GM12878 (cell line): ENCODE measurements at regions not wholly inside any gene's neighbourhood (a gene's known extent, or its start where the extent isn't known, plus 50 kb on each side); places are given as distances from the start of the nearest gene placed in this dataset.
A peak's percentile ranks its signal among the peaks of the same experiment; 100 is the strongest.

Source experiments
- ATAC-seq: fragments of 200-7000 bp; cut with Tn5 transposase; 3 replicates; pipeline ENCODE4 v1.9.1; 2020; ENCODE audit warnings: mild to moderate bottlenecking, moderate library complexity
- BruUV-seq: library from RNA; stranded (reverse); fragments of 400-500 nt; replicated peaks from 2 replicates; lab custom pipeline; 2021; lab: Mats Ljungman, UMichigan
- CTCF ChIA-PET: fragments of 300-600 bp; sonication (Branson Sonifier 250); formaldehyde crosslinking; extraction: SDS; loops from one replicate; lab custom pipeline; 2021; ENCODE audit warnings: inconsistent platforms; lab: Yijun Ruan, JAX
- POLR2A ChIA-PET: fragments of 350-600 bp; formaldehyde crosslinking; extraction: SDS; loops from one replicate; lab custom pipeline; 2021; ENCODE audit warnings: inconsistent platforms; lab: Charles Lee
- RAD21 ChIA-PET: fragments of 300-600 bp; sonication (Branson Sonifier 250); formaldehyde crosslinking; loops from one replicate; lab custom pipeline; 2023; ENCODE audit warnings: antibody characterized with exemption; ENCODE audit not compliant: unreplicated experiment; lab: Charles Lee
- SMC1A ChIA-PET: fragments of 300-600 bp; sonication (Branson Sonifier 250); formaldehyde crosslinking; loops from one replicate; lab custom pipeline; 2023; ENCODE audit not compliant: unreplicated experiment, uncharacterized antibody; lab: Charles Lee
- DNase-seq: peaks from one replicate; pipeline ENCODE4 v3.0.0-alpha.2; 2011; ENCODE audit warnings: low read depth, low spot score
- FAIRE-seq: peaks from 3 replicates; lab custom pipeline; 2011; peaks lifted over from hg19 to GRCh38; lab: Jason Lieb, UNC
- H2AFZ ChIP-seq: 2 replicates; pipeline ENCODE4 v1.6.0; 2011; ENCODE audit warnings: low read depth, low read length, control low read depth; ENCODE audit not compliant: control insufficient read depth
- H3K27ac ChIP-seq: 2 replicates; pipeline ENCODE4 v1.5.1; 2011; ENCODE audit warnings: control low read depth; ENCODE audit not compliant: control insufficient read depth, insufficient read depth
- H3K27me3 ChIP-seq, 2 experiments: replicated peaks in 1 of 2; 2 replicates each; pipeline versions ENCODE4 v1.6.0 to v1.6.1; 2011; ENCODE audit warnings: low read length in 1 of 2; ENCODE audit not compliant: control insufficient read depth in 2 of 2, insufficient read depth in 2 of 2
- H3K36me3 ChIP-seq, 2 experiments: 2 replicates each; pipeline ENCODE4 v1.5.1; 2011; ENCODE audit warnings: low read length in 1 of 2; ENCODE audit not compliant: control insufficient read depth in 2 of 2, insufficient read depth in 2 of 2
- H3K4me1 ChIP-seq: 2 replicates; pipeline ENCODE4 v1.6.1; 2011; ENCODE audit warnings: mild to moderate bottlenecking, low read length, moderate library complexity, mixed read lengths; ENCODE audit not compliant: control insufficient read depth, insufficient read depth
- H3K4me2 ChIP-seq: 2 replicates; pipeline ENCODE4 v1.6.0; 2011; ENCODE audit warnings: control low read depth; ENCODE audit not compliant: control insufficient read depth, insufficient read depth
- H3K4me3 ChIP-seq: fragments of 200-600 bp; sonication (generic); 2 replicates; pipeline ENCODE4 v1.5.1; 2016
- H3K79me2 ChIP-seq: 2 replicates; pipeline ENCODE4 v1.6.0; 2011; ENCODE audit warnings: low read length; ENCODE audit not compliant: control insufficient read depth, insufficient read depth
- H3K9ac ChIP-seq: 2 replicates; pipeline ENCODE4 v1.8.0; 2011; ENCODE audit warnings: low read length, control low read depth, mixed read lengths; ENCODE audit not compliant: control insufficient read depth, insufficient read depth
- H3K9me3 ChIP-seq: replicated peaks from 3 replicates; pipeline ENCODE4 v1.5.1; 2011; ENCODE audit warnings: mild to moderate bottlenecking, low read length; ENCODE audit not compliant: control insufficient read depth, insufficient read depth
- H4K20me1 ChIP-seq: 2 replicates; pipeline ENCODE4 v1.6.0; 2011; ENCODE audit not compliant: control insufficient read depth, insufficient read depth
- ATF7 ChIP-seq: fragments of 450-650 bp; IDR thresholded peaks from 2 replicates; pipeline ENCODE4 v1.6.1; 2016; ENCODE audit warnings: low read depth, mild to moderate bottlenecking
- CBX5 ChIP-seq: sonication (generic); IDR thresholded peaks from 2 replicates; pipeline ENCODE4 v1.6.1; 2016; ENCODE audit warnings: low read depth, moderate library complexity, mild to moderate bottlenecking, inconsistent platforms
- GABPA ChIP-seq: IDR thresholded peaks from 2 replicates; pipeline ENCODE4 v1.6.1; 2014; ENCODE audit warnings: antibody characterized with exemption, low read depth, mild to moderate bottlenecking, inconsistent platforms
- HDAC2 ChIP-seq: fragments of 200-600 bp; sonication (generic); IDR thresholded peaks from 2 replicates; pipeline ENCODE4 v1.6.1; 2017
- IKZF1 ChIP-seq: fragments of 450-650 bp; conservative IDR thresholded peaks from 2 replicates; pipeline ENCODE4 v1.6.1; 2017; ENCODE audit warnings: antibody characterized with exemption, mild to moderate bottlenecking
- JUNB ChIP-seq: IDR thresholded peaks from 2 replicates; pipeline ENCODE4 v1.6.1; 2016; ENCODE audit warnings: antibody characterized with exemption, mild to moderate bottlenecking
- NFIC ChIP-seq: IDR thresholded peaks from 2 replicates; pipeline ENCODE4 v1.6.1; 2012; ENCODE audit warnings: low read depth, mild to moderate bottlenecking, inconsistent platforms, low read length, moderate library complexity
- SRF ChIP-seq, 2 experiments: IDR thresholded peaks; 2 replicates each; pipeline ENCODE4 v1.6.1; 2011; ENCODE audit warnings: low read depth in 2 of 2, low read length in 2 of 2, mild to moderate bottlenecking in 1 of 2, moderate library complexity in 1 of 2
- ZNF24 ChIP-seq: fragments of 450-650 bp; IDR thresholded peaks from 2 replicates; pipeline ENCODE4 v1.6.1; 2017; ENCODE audit warnings: antibody characterized with exemption, mild to moderate bottlenecking
- whole genome bisulfite sequencing: methylation state at CpG from one replicate; pipeline ENCODE4 v1.1.6; 2016; ENCODE audit warnings: low lambda C conversion rate; ENCODE audit not compliant: insufficient replicate concordance, insufficient coverage; ENCODE audit errors: missing lambda C conversion rate; 5-methylcytosine and 5-hydroxymethylcytosine counted together
- in situ Hi-C: fragments of 300-500 bp; cut with MboI; formaldehyde crosslinking; loops from 9 replicates; pipeline ENCODE4 v1.14.3; 2018; ENCODE audit warnings: mixed read lengths
- intact Hi-C: fragments of 100-400 bp; cut with micrococcal nuclease; formaldehyde crosslinking; loops from one replicate; pipeline ENCODE4 v1.14.2; 2022; ENCODE audit not compliant: unreplicated experiment
- TF ChIP-seq, protein P1 (sequence below): fragments of 450-650 bp; IDR thresholded peaks from 2 replicates; pipeline ENCODE4 v1.6.1; 2017; ENCODE audit warnings: low read depth, mild to moderate bottlenecking, moderate library complexity

DNA sequence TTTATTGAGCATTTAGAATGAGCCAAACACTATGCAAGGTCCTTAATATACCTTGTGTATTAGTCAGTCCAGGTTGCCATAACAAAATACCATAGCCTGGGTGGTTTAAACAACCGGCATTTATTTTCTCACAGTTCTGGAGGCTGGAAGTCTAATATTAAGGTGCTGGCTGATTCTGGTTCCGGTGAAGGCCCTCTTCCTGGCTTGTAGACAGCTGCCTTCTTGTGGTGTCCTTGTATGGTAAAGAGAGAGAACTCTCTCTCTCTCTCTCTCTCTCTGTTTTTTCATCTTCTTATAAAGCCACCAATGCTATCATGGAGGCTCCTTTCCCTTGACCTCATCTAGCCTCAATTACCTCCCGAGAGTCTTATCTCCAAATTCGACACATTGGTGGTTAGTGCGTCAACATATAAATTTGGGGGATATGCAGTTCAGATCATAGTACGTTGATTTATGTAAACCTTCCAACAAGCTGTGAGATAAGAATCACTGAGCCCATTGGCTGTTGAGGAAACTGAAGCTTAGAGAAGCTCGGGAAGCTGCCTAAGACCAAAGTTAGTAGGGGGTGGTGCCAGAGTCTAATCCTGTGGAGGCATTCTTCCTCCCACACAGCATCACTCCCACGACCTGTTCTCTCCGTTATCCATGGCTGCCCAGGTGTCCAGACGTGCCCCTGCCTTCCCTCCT, 298.0 kb upstream of the PROK2 start:
- FAIRE-seq: no peak
- in situ Hi-C loops: no loop called here
- SMC1A ChIA-PET: interaction anchor here (0.8 to 7.5 kb wide), 12 partner anchors 8 to 127 kb away, joined by 3 to 97 read pairs (median 7); no protein-coding TSS in a partner anchor

More for the DNA sequence above, 298.0 kb upstream of the PROK2 start:
- Histone ChIP-seq H3K27me3 (no peaks in the 10 kb centered on the region), H3K27ac (peak overlapping the region; percentile 78), H2AFZ (peak overlapping the region; percentile 6), H3K4me1 (peaks cover 65% of the 10 kb centered on the region), H4K20me1 (no peaks in the 10 kb centered on the region), H3K79me2 (no peaks in the 10 kb centered on the region), H3K36me3 (no peaks in the 10 kb centered on the region; a peak in 1 of 4 replicates)
- no TSS peak for BruUV-seq
- ChIA-PET CTCF (interaction anchor here (0.8 to 2.2 kb wide), 5 partner anchors 9 to 127 kb away, joined by 3 to 9 read pairs (median 4); no protein-coding TSS in a partner anchor), POLR2A (interaction anchor here (1.0 to 6.5 kb wide), 5 partner anchors 10 to 98 kb away, joined by 3 to 55 read pairs (median 4); no protein-coding TSS in a partner anchor), RAD21 (interaction anchor here (0.8 to 7.3 kb wide), 7 partner anchors 10 to 196 kb away, joined by 3 to 87 read pairs (median 4); no protein-coding TSS in a partner anchor)
- ATAC-seq: peak; percentile 9
- TF ChIP-seq JUNB (peak; percentile 1; the same call in 1 of the 2 replicates), GABPA (0 out of 2 replicates have a peak, but pooled peaks have one; percentile 8), HDAC2 (no peak), ZNF24 (no peak), ATF7 (peak; percentile 5; the same call in 1 of the 2 replicates), SRF (IDR thresholded peaks at IDR 0.05; ENCODE audit: low read depth in 2 of 2, low read length in 2 of 2) (peak in 1 of 2 experiments; percentile 76; a peak in 2 of 4 replicates), IKZF1 (0 out of 2 replicates have a peak, but pooled peaks have one; percentile 31), NFIC (peak; percentile 30), CBX5 (0 out of 2 replicates have a peak, but pooled peaks have one; percentile 1)
- TF ChIP-seq, protein P1, sequence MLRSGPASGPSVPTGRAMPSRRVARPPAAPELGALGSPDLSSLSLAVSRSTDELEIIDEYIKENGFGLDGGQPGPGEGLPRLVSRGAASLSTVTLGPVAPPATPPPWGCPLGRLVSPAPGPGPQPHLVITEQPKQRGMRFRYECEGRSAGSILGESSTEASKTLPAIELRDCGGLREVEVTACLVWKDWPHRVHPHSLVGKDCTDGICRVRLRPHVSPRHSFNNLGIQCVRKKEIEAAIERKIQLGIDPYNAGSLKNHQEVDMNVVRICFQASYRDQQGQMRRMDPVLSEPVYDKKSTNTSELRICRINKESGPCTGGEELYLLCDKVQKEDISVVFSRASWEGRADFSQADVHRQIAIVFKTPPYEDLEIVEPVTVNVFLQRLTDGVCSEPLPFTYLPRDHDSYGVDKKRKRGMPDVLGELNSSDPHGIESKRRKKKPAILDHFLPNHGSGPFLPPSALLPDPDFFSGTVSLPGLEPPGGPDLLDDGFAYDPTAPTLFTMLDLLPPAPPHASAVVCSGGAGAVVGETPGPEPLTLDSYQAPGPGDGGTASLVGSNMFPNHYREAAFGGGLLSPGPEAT: 0 out of 2 replicates have a peak, but pooled peaks have one; percentile 2
- TF ChIP-seq, all 136 proteins: peak for 8
- Histone ChIP-seq H3K4me3 (no peak overlapping the region), H3K9ac (peak overlapping the region; percentile 32), H3K9me3 (no peaks in the 10 kb centered on the region), H3K4me2 (peak overlapping the region; percentile 78)
- WGBS: 55% methylated on average over 10 of the region's 10 CpGs
- intact Hi-C loops: loop anchor here (1.0 to 10.0 kb wide), 5 partner anchors 17 to 734 kb away; no protein-coding TSS in a partner anchor
- no peak for DNase-seq
